ENCODE measurements at regions not wholly inside any gene's neighbourhood (a gene's known extent, or its start where the extent isn't known, plus 50 kb on each side); places are given as distances from the start of the nearest gene placed in this dataset.
"Not testable (repeated sequence)": the region's sequence is repeated elsewhere in the genome, so short reads cannot be mapped to it uniquely, and the experiment has no call there.

DNA sequence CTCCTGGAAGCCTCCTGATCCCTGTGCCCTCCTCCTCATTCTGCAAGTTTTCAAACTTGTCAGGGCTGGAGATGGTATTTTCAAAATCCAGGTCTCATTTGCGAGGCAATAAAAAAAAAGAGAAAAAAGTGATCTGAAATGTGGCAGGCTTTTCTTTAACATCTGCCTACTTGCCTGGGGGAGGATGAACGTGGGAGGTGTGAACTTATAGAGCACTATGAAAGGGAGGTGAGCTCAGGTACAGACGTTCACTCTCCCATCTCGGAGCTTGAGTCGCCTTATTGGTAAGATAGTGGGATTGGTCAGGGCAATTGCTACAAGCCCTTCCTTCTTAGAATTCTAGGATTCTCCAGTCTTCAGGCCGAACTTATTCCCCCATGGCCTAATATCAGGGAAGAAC is 104.8 kb upstream of the CADM1 start:
- no peak overlapping the region for H3K4me3 ChIP-seq (ENCODE audit: low read length)
- no peak for TF ChIP-seq CTCF (conservative IDR thresholded peaks at IDR 0.05; ENCODE audit: low read depth, low read length)
- DNase-seq (ENCODE audit: low read depth) = no peak

DNA sequence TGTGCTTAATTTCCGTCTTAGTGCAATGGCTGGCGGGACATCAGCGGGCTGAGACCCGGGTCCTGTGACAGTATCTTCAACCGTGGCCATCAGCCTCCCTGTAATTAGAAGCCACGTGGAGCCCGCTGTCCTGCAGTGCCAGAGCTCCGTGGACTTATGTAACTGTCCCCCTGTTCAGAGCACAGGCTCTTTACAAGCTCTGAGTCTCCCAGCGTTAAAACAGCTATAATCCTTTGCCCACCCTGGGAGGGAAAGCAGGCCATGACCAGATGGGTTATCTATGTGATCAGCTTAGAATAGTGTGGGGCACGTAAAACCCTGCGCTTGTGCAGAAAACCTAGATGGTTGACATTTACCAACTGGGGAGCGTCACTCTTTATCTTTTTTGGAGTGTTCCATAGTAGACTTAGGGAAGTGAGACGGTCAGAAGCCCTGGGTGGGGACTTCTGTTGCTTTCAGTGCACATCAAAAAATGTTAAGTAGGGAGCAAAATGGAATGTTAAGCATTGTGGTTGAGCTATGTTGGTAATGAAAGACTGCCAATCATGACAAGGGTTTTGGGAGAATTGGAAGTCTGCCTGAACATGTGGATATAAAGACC is 103.5 kb upstream of the CADM1 start:
- TF ChIP-seq CTCF (conservative IDR thresholded peaks at IDR 0.05; ENCODE audit: low read depth, low read length) = no peak
- H3K4me3 ChIP-seq (ENCODE audit: low read length) = no peak overlapping the region
- DNase-seq (ENCODE audit: low read depth) = peak; percentile 49

GRCh38 chr11:115606498-115607220 is 102.4 kb upstream of the CADM1 start:
- peak; percentile 62 for DNase-seq (ENCODE audit: low read depth)
- H3K4me3 ChIP-seq (ENCODE audit: low read length) = no peak overlapping the region
- TF ChIP-seq CTCF (conservative IDR thresholded peaks at IDR 0.05; ENCODE audit: low read depth, low read length) = no peak

- DNase-seq (ENCODE audit: low read depth) = no peak
- no peak overlapping the region for H3K4me3 ChIP-seq (ENCODE audit: low read length)
- no peak for TF ChIP-seq CTCF (conservative IDR thresholded peaks at IDR 0.05; ENCODE audit: low read depth, low read length)
Observed at GRCh38 chr11:115605871-115606497, 101.8 kb upstream of the CADM1 start.

GRCh38 chr11:115605397-115605796 is 101.2 kb upstream of the CADM1 start:
- not testable (repeated sequence) for H3K4me3 ChIP-seq (ENCODE audit: low read length); DNase-seq (ENCODE audit: low read depth)

- H3K4me3 ChIP-seq (ENCODE audit: low read length) = no peak overlapping the region
- no peak for DNase-seq (ENCODE audit: low read depth)
- no peak for TF ChIP-seq CTCF (conservative IDR thresholded peaks at IDR 0.05; ENCODE audit: low read depth, low read length)
Observed at GRCh38 chr11:115599125-115599524, 94.9 kb upstream of the CADM1 start.

DNA sequence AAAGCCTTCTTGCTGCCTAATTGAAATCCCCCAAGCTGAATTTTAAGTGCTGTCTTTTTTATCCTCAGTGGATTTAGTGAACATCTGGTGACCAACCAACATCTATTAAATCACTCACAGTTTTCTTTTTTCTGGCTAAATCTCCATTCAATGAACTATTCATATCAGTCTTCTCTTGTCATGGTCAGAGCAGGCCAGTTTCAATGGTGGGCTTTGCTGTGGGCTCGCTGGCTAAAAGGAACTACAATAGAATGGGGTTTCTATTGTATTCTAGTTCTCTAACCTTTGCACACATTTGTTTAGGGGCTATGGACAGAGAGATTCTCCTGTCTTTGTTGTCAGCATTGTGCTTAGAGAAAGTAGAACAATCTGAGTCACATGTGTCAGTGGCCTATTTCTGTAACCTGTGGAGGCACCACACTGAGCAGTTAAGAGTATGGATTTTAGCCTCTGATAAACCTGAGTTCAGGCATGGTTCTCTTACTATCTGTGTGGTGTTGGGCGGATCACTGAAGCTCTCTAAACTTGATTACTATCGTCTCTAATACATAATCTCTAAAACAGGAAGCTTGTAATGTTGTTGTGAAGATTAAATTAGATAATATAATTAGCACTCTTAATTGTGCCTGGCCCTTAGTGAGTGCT is 94.2 kb upstream of the CADM1 start:
- no peak for DNase-seq (ENCODE audit: low read depth)
- TF ChIP-seq CTCF (conservative IDR thresholded peaks at IDR 0.05; ENCODE audit: low read depth, low read length) = no peak
- no peak overlapping the region for H3K4me3 ChIP-seq (ENCODE audit: low read length)

Data from retinal pigment epithelial cell (primary cell).